HG03139 (cell line): ENCODE measurements at regions not wholly inside any gene's neighbourhood (a gene's known extent, or its start where the extent isn't known, plus 50 kb on each side); places are given as distances from the start of the nearest gene placed in this dataset.
A peak's percentile ranks its signal among the peaks of the same experiment; 100 is the strongest.
"Not testable (repeated sequence)": the region's sequence is repeated elsewhere in the genome, so short reads cannot be mapped to it uniquely, and the experiment has no call there.

Experiments
- ATAC-seq: cut with Tn5 transposase; IDR thresholded peaks from one replicate; pipeline ENCODE4 v1.9.1; 2021; ENCODE audit not compliant: unreplicated experiment

DNA sequence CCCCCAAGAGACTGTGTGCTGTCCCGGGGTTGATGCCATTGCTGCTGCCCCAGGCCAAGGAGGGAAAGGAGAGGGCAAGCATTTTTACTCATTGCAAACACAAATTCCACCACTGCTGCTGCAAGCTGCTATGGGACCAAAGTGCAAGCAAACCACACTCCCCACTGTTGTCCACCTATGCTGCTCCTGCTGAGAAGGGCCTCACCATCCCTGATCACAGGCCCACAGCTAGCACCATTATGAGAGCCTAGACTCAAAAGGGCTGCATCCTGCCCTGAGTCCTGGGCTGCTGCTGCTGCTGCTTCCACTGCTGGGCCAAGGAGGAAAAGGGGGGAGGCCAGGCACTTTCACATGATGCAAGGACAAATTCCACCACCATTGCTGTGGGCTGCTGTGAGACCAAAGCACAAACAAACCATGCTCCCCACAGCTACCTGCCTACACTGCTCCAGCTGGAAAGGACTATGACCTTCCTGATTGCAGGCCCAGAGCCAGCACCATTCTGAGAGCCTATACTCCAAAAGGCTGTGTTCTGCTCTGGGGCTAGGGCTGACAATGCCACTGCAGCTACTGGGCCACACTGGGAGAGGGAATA is 218.2 kb upstream of the ZCCHC13 start:
- no peak for ATAC-seq

- no peak for ATAC-seq
Observed at GRCh38 chrX:74080165-74080564, 223.8 kb upstream of the ZCCHC13 start.

GRCh38 chrX:74065831-74066390 is 213.4 kb upstream of the XIST start:
- no peak for ATAC-seq

DNA sequence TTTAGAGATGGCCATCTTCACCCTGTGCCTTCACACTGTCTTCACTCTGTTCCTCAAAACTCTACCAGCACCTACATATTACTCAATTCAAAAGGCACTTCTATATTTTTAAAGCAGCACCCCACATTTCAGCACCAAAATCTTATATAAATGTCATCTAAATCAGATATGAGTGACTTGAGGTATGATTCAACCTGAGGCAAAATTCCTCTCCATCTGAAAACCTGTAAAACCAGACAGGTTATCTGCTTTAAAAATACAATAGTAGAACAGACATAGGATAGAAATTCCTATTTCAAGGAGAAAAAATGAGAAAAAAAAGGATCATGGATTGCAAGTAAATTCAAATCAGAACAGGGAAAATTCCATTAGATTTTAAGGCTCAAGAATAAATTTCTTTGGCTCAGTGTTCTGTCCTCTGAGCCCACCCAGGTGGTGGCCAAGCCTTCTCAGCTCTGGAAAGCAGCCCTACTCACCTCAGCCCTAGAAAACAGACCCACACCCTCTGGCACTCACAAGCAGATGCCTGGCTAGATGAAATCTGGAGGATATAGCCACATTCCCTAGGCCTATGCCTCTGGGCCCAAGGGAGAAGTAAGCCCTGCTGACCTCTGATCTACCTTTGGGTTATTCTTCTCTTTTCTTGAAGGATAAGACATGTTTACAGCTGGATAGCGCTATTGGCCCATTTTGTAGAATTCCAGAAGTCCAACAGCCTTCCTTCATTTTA is 211.1 kb upstream of the XIST start:
- ATAC-seq, result no peak

GRCh38 chrX:74061879-74062278 is 209.4 kb upstream of the XIST start:
- no peak for ATAC-seq

GRCh38 chrX:74049126-74049525 is 196.6 kb upstream of the XIST start:
- ATAC-seq, result no peak

DNA sequence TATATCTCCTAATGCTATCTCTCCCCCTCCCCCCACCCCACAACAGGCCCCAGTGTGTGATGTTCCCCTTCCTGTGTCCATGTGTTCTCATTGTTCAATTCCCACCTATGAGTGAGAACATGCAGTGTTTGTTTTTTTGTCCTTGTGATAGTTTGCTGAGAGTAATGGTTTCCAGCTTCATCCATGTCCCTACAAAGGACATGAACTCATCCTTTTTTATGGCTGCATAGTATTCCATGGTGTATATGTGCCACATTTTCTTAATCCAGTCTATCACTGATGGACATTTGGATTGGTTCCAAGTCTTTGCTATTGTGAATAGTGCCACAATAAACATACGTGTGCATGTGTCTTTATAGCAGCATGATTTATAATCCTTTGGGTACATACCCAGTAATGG is 181.6 kb upstream of the XIST start:
- not testable (repeated sequence) for ATAC-seq

GRCh38 chrX:74031527-74031926 is 179.0 kb upstream of the XIST start:
- not testable (repeated sequence) for ATAC-seq

DNA sequence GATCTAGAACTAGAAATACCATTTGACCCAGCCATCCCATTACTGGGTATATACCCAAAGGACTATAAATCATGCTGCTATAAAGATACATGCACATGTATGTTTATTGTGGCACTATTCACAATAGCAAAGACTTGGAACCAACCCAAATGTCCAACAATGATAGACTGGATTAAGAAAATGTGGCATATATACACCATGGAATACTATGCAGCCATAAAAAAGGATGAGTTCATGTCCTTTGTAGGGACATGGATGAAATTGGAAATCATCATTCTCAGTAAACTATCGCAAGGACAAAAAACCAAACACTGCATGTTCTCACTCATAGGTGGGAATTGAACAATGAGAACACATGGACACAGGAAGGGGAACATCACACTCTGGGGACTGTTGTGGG is 178.3 kb upstream of the XIST start:
- not testable (repeated sequence) for ATAC-seq

GRCh38 chrX:74025145-74025544 is 172.6 kb upstream of the XIST start:
- ATAC-seq, result not testable (repeated sequence)

- ATAC-seq, result no peak
Observed at GRCh38 chrX:74023203-74023602, 170.7 kb upstream of the XIST start.

- no peak for ATAC-seq
Observed at GRCh38 chrX:74018253-74018652, 165.7 kb upstream of the XIST start.

DNA sequence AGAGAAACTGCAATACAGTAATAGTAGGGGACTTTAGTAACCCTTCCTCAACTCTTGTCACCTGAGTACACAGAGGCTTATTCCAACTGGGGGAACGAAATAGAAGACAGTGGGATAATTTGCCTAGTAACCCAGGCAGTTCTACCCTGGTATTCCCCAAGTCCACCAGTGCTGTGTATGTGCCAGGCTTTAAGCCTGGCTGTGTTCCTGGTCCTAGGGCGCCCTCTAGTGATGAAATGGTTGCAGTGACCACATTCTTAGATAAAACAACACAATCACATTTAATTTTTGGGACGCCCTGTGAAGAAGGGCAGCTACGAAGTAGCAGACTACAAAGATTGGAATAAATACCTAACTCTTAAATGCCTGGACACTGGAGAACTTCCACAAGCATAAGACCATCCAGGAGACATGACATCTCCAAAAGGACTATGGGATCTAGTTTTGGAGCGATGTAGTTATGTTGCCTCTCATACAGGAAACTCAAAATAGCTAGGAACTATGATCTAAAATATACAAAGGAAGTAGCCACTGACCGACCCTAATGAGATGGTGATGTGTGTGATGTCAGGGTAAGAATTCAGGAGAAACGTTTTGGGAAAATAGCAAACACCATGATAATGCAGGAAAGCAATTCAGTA is 163.0 kb upstream of the XIST start:
- ATAC-seq, result peak; percentile 73

- ATAC-seq, result no peak
Observed at GRCh38 chrX:74009041-74009440, 156.5 kb upstream of the XIST start.

- ATAC-seq, result no peak
Observed at GRCh38 chrX:73992019-73992418, 139.5 kb upstream of the XIST start.

DNA sequence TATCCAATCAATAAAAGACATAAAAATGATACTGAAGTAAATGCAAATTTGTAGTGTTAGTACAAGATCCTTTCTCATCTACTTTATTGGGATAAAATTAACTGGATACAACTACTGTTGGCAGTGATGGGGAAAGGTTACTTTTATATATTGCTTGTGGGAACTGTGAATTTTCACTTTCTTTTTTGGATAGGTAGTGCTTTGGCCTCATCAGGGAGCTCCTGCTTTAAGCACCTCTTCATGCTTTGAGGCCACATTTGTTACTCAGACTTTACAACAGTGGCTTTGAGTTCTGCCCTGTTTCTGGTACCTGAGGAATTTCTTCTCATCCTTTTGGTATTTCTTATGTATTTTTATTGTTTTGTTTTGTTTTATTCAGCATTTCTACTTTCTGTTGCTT is 134.7 kb upstream of the XIST start:
- ATAC-seq, result no peak

DNA sequence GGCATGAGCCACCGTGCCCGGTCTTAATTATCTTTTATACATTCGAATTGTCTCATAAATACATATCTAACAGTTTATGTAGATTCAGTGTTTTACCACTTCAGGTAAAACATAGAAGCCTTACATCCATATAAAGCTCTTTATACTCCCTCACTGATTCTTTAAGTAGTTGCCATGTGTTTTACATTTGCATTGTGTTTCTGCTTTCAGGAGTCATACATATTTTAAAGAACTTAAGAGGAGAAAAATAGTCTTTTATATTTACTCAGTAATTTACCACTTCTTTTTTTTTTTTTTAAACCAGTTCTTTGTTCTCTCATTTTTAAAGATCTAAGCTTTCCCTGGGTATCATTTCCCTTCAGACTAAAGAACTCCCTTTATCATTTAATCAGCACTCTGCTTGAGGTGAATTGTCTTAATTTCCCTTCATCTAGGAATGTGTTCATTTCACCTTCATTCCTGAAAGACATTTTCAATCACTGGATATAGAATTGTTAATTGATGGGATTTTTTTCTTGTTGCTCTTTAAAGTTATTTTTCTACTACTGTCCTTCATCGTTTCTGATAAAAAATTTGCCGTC is 127.1 kb upstream of the XIST start:
- ATAC-seq, result no peak

DNA sequence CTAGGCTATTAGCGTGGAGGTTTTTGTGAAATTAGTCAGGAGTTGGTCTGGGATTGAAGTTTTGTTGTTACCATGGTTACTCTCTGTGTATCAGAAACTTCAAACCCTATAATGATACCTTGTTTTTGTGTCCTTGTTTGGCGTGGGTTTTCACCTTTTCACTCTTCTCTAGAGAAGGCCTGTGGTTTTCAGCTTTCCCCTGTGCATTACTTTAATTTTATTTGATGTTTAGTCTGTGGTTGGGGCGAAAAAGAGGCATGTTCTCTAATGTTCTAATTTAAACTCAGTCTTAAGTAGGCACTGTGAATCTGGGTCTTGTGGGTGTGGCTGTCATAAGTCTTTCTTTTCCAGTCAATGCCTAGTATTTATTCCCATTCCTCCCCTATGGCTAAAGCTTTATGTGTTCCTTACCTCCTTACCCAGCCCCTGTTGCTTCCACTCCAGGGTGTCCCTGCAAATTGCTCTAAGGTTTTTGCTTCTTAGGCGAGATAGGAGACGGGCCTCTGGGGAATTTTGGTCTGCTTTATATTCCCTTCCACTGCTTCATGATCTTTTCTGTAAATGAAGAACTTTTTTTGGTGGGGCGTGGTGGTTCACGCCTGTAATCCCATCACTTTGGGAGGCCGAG is 125.1 kb upstream of the XIST start:
- ATAC-seq, result no peak

DNA sequence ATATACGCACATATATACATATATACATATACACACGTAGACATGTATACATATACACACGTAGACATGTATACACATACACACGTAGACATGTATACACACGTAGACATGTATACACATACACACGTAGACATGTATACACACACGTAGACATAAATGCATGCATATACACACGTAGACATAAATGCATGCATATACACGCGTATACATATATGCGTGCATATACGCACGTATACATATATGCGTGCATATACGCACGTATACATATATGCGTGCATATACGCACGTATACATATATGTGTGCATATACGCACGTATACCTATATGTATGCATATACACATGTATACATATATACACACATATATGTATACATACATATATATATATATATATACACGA is 114.9 kb upstream of the XIST start:
- ATAC-seq, result not testable (repeated sequence)

GRCh38 chrX:73965833-73966232 is 113.3 kb upstream of the XIST start:
- no peak for ATAC-seq

- ATAC-seq, result no peak
Observed at GRCh38 chrX:73964579-73964978, 112.1 kb upstream of the XIST start.
